ENCODE measurements at regions not wholly inside any gene's neighbourhood (a gene's known extent, or its start where the extent isn't known, plus 50 kb on each side); places are given as distances from the start of the nearest gene placed in this dataset.

DNA sequence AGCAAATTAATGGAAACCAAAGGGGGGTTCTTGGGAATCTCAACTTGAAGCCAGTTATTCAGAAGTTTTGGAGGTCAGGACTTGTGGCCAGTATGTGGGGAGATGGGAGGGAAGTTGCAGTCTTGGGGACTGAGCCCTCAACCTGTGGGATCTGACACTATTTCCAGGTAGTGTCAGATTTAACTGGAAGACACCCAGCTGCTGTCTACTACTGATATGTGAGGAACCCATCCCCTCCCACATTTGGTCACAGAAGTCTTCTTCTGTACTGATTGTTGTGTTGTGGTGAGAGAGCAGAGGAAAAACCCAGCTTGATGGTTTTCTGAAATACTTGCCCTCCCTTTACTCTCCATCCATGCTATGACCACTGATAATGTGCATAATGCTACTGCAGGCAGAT, 134.0 kb downstream of the QRSL1 start:
- TF ChIP-seq POLR2A (IDR thresholded peaks at IDR 0.05) = no peak
- H3K4me3 ChIP-seq (ENCODE audit: low read depth, poor library complexity, severe bottlenecking) = no peak overlapping the region
- DNase-seq (ENCODE audit: low spot score in 2 of 2) = no peak
- intact Hi-C loops (cut with DNase I; ENCODE audit: low total_unique reads) = no loop called here

DNA sequence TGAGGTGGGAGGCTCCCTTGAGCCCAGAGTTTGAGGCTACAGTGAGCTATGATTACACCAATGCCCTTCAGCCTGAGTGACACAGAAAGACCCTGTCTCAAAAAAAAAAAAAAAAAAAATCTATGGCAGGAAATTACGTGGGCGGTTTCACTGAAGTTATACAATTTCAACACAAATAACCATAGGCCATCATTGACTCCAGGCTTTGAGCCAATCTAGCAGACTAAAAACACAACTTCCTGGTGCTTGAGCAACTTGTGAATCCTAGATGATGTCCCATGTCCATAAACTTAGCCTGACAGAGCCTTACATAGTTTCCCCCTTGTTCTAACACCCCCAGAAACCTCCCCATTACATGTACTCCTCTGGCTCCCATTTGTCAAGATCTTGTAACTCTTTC, 131.8 kb downstream of the QRSL1 start:
- WGBS, 2 donors = 78 to 88% methylated on average over 2 of the region's 2 CpGs
- intact Hi-C loops (cut with DNase I; ENCODE audit: low total_unique reads) = no loop called here
- TF ChIP-seq, protein P1, sequence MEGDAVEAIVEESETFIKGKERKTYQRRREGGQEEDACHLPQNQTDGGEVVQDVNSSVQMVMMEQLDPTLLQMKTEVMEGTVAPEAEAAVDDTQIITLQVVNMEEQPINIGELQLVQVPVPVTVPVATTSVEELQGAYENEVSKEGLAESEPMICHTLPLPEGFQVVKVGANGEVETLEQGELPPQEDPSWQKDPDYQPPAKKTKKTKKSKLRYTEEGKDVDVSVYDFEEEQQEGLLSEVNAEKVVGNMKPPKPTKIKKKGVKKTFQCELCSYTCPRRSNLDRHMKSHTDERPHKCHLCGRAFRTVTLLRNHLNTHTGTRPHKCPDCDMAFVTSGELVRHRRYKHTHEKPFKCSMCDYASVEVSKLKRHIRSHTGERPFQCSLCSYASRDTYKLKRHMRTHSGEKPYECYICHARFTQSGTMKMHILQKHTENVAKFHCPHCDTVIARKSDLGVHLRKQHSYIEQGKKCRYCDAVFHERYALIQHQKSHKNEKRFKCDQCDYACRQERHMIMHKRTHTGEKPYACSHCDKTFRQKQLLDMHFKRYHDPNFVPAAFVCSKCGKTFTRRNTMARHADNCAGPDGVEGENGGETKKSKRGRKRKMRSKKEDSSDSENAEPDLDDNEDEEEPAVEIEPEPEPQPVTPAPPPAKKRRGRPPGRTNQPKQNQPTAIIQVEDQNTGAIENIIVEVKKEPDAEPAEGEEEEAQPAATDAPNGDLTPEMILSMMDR (IDR thresholded peaks at IDR 0.05) = no peak
- no peak for TF ChIP-seq POLR2A (IDR thresholded peaks at IDR 0.05)
- DNase-seq (ENCODE audit: low spot score in 2 of 2) = no peak
- H3K4me3 ChIP-seq (ENCODE audit: low read depth, poor library complexity, severe bottlenecking) = no peak overlapping the region

DNA sequence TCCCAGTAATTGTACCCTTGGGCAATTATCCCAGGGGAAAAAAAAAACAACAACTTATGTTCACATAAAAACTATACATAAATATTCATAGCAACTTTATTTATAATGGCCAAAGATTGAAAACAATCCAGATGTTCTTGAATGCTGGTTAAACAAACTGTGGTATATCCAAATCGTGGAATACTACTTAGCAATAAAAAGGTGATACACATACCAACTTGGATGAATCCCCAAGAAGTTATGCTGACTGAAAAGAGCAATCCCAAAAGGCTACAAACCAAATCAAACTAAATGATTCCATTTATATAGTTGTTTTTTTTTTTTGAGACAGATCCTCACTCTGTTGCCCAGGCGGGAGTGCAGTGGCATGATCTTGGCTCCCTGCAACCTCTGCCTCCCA, 129.7 kb downstream of the QRSL1 start:
- H3K4me3 ChIP-seq (ENCODE audit: low read depth, poor library complexity, severe bottlenecking) = no peak overlapping the region
- no peak for DNase-seq (ENCODE audit: low spot score in 2 of 2)
- WGBS, 2 donors = 96 to 100% methylated on average over 2 of the region's 2 CpGs
- TF ChIP-seq, protein P1 (IDR thresholded peaks at IDR 0.05) = no peak
- TF ChIP-seq POLR2A (IDR thresholded peaks at IDR 0.05) = no peak
- intact Hi-C loops (cut with DNase I; ENCODE audit: low total_unique reads) = no loop called here

DNA sequence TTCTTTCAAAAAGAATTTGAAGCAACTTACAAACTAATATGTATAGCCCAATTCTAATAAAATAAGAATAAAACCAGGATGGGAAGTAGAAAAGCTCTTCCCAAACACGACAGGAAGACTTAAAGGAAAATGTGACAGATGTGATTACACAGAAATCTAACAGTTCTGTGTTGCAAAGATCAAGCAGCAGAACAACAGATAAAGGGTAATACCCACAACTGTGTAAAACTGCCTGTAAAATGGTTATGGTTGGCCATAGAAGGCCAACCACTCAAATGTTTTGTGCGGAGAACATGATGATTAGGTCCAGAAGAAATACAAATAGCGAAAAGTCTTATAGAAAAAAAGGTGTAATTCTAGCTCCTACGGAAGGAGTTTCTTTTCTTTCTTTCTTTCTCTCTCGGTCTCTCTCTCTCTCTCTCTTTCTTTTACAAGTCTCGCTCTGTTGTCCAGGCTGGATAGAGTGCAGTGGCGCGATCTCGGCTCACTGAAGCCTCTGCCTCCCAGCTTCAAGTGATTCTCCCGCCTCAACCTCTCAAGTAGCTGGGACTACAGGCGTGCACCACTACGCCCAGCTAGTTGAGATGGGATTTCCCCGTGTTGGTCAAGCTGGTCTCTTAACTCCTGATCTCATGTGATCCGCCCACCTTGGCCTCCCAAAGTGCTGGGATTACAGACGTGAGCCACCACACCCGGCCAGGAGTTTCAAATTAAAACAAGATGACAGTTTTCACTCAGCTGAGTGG, 128.5 kb downstream of the QRSL1 start:
- no peak for TF ChIP-seq POLR2A (IDR thresholded peaks at IDR 0.05)
- TF ChIP-seq, protein P1 (IDR thresholded peaks at IDR 0.05) = no peak
- intact Hi-C loops (cut with DNase I; ENCODE audit: low total_unique reads) = no loop called here
- 78 to 82% methylated on average over 16 of the region's 16 CpGs for WGBS, 2 donors
- no peak overlapping the region for H3K4me3 ChIP-seq (ENCODE audit: low read depth, poor library complexity, severe bottlenecking)
- DNase-seq (ENCODE audit: low spot score in 2 of 2) = no peak

DNA sequence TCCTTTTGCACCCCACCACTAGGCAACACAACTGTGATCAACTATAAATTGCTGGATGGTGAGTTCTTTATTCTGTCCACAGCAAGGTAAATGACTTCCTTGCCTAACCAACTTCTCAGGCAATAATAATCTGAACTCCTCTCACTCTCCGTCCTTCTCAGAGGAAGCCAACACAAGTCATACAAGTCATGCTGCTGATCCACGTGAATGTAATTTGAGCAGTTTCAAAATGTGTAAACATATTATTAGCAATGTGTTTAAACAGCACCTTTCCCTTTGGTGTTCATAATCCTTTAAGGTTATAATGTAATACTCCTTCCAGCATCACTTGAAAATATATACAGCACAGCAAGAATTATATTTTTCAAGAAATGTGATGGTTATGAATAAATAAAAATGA, 127.9 kb downstream of the QRSL1 start:
- H3K4me3 ChIP-seq (ENCODE audit: low read depth, poor library complexity, severe bottlenecking) = no peak overlapping the region
- DNase-seq (ENCODE audit: low spot score in 2 of 2) = no peak
- intact Hi-C loops (cut with DNase I; ENCODE audit: low total_unique reads) = no loop called here
- WGBS, 2 donors = 41 to 43% methylated on average over 2 of the region's 2 CpGs
- TF ChIP-seq POLR2A (IDR thresholded peaks at IDR 0.05) = no peak
- TF ChIP-seq, protein P1 (IDR thresholded peaks at IDR 0.05) = no peak

DNA sequence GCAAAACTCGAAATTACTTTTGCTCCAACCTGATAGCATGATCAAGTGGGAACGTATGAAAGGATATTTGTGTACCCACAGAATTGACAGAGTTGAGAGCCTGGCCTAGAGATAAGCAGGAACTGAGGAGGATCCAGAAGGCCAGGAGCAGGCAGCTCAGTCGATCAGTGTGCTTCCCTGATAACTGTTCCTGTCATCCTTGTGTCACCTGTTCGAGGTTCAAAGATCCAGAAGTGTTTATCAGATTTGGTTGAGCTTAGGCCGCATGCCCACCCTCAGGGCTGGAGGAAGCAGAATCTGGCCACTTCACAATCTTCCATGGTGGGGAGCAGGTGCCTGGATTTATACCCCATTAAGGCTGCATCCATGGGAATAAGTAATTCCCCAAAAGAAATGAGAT, 124.8 kb downstream of the QRSL1 start:
- intact Hi-C loops (cut with DNase I; ENCODE audit: low total_unique reads) = no loop called here
- no peak overlapping the region for H3K4me3 ChIP-seq (ENCODE audit: low read depth, poor library complexity, severe bottlenecking)
- WGBS, 2 donors = 88 to 92% methylated on average over 5 of the region's 5 CpGs
- no peak for DNase-seq (ENCODE audit: low spot score in 2 of 2)
- TF ChIP-seq POLR2A (IDR thresholded peaks at IDR 0.05) = no peak
- TF ChIP-seq, protein P1 (IDR thresholded peaks at IDR 0.05) = no peak

Data from lower leg skin (tissue), 4 donors.